ENCODE measurements at regions not wholly inside any gene's neighbourhood (a gene's known extent, or its start where the extent isn't known, plus 50 kb on each side); places are given as distances from the start of the nearest gene placed in this dataset.
"Not testable (repeated sequence)": the region's sequence is repeated elsewhere in the genome, so short reads cannot be mapped to it uniquely, and the experiment has no call there.

- no peak for DNase-seq (ENCODE audit: low read depth in 2 of 2)
Measured at GRCh38 chr1:4171480-4172450, 271.7 kb upstream of the C1orf174 start.

DNA sequence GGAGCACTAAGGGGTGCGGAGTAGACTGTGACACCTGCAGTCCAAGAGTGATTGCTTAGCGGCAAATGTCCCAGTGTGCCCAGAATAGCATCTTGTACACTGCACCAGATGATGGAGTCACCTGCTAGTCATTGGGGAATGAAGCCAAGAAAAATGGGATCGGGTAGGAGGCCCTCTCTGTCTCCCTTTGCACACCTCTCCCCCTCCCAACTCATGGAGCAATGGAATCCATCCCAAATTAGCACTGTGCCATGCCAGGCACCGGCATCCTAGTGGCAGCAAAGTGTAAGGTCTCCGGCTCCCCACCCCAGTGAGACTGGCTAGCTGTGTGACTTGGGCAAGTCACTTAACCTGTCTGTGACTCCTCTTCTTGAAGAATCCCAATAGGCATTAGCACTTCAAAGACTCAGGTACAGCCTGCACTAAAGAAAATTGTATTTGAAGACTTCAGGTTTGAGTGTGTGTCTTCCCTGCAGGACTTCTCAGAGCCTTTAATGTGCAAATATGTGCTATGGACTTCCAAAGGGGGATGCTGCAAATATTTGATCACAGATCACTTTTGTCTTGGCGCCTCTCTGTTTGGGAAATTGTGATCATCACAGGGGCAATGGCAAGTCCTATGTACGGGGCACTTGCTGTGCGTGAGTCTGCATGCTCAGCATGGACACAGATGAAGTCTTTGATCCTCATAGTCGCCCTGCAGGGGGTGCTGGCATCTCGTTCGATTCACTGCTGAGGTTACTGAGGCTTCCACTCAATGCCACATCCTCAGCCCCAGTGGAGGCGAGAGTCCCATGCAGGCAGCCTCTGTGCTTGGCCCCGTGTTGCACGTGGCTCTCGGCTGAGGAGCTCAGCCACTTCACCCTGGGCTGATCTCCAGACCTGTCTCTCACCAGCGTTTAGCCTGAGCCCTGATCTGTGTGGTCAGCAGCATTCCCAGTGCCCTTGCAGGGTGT, 272.9 kb upstream of the C1orf174 start:
- DNase-seq (ENCODE audit: low read depth in 2 of 2), result no peak

DNA sequence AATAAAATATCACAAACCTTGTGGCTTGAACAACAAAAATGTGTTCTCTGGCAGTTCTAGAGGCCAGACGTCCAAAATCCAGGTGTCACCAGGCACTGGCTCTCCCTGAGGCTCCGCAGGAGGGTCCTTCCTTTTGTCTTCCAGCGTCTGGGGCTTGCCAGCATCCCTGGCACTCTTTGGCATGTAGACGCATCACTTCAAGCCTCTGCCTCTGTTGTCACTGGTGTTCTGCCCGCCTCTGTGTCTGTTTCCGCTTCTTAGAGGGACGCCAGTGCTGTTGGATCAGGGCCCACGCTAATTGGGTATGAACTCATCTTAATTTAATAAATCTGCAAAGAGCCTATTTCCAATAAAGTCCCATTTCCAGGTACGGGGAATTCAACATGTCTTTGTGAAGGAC, 273.7 kb upstream of the C1orf174 start:
- no peak for DNase-seq (ENCODE audit: low read depth in 2 of 2)

GRCh38 chr1:4174291-4175200, 274.5 kb upstream of the C1orf174 start:
- no peak for DNase-seq (ENCODE audit: low read depth in 2 of 2)

GRCh38 chr1:4175566-4176405, 275.7 kb upstream of the C1orf174 start:
- no peak for DNase-seq (ENCODE audit: low read depth in 2 of 2)

- no peak for DNase-seq (ENCODE audit: low read depth in 2 of 2)
Measured at GRCh38 chr1:4176841-4177240, 276.8 kb upstream of the C1orf174 start.

GRCh38 chr1:4177425-4178150, 277.5 kb upstream of the C1orf174 start:
- no peak for DNase-seq (ENCODE audit: low read depth in 2 of 2)

DNA sequence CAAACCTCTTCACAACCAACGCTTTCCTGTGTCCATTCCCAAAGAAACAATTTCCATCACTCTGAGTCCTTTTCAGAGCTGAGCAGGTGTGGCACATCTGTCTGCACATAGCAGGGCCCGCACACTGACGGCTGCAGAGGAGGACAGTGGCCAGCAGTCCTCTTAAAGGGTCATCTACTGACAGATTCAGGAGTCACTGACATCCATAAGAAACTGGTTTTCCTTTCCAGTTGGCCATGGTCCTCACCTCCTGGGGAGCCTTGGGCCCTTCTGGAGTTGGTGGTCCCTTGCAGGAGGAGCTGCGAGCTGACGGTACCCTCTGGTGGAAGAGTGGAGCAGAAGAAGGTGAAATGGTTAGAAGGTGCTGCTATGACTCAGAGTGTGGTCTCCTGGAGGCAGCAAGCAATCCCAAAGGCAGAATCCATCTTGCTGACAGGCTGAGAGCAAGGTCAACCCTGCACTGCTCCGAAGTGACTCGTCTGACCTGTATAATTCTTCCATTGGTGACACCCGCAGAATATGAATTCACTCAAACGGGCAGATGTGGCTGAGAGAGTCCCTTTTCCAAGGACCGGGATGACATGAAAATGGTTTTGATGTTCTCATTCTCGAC, 278.5 kb upstream of the C1orf174 start:
- no peak for DNase-seq (ENCODE audit: low read depth in 2 of 2)

DNA sequence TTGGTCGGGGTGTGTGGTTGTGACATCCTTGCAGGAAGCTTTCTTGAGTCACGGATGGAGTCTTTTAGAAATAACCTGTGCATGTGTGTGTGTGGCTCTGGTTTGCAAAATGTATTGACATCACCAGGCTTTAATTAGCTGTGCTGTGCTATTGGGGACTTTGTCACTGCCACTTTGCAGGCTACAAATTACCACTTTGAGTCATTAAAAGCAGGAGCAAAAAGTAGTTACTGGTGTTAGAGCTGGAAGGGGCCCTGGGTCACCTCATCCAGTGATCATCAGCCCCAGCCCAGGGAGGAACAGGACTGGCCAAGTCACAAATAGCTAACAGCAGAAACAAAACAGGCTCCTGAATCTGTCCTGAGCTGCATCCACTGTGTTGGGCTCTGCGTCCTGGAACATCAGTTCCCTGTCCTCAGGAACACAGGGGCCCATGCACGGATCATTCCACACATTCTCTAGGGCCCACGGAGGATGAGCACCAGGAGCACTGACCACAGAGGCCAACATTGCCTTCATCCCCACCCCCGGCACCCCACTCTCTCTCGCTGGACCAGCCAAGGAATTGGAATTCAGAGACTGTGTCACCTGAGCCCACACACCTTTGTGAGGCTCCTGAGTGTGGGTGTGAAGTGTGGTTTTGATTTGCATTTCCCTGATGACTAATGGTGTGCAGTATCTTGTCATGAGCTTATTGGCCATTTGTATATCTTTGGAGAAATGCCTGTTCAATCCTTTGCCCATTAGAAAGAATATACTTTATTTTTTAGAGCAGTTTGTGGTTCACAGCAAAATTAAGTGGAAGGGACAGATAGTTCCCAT, 280.1 kb upstream of the C1orf174 start:
- no peak for DNase-seq (ENCODE audit: low read depth in 2 of 2)

GRCh38 chr1:4186486-4186885, 286.4 kb upstream of the C1orf174 start:
- not testable (repeated sequence) for DNase-seq (ENCODE audit: low read depth in 2 of 2)

GRCh38 chr1:4203501-4203900, 303.4 kb upstream of the C1orf174 start:
- no peak for DNase-seq (ENCODE audit: low read depth in 2 of 2)

DNA sequence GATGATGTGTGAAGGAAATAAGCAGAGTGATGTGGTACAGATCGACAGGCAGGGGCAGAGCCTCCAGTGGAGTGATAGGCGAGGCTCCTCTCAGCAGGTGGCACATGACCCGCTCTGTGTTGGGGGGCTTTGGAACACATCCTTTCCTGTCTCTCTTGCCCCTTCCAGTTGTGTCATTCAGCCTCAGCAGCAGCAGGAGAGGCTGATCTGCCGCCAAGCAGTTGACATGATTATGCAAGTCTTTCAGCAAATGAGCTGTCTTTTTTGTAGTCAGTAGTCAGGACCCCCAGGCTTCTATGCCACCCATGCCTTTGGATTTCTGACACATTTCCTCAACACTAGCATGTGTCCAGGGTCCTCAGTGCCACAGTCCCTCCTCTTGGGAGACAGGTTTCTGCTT, 307.1 kb upstream of the C1orf174 start:
- DNase-seq (ENCODE audit: low read depth in 2 of 2), result no peak

GRCh38 chr1:4207842-4208692, 308.0 kb upstream of the C1orf174 start:
- no peak for DNase-seq (ENCODE audit: low read depth in 2 of 2)

GRCh38 chr1:4210043-4210442, 310.0 kb upstream of the C1orf174 start:
- no peak for DNase-seq (ENCODE audit: low read depth in 2 of 2)

DNA sequence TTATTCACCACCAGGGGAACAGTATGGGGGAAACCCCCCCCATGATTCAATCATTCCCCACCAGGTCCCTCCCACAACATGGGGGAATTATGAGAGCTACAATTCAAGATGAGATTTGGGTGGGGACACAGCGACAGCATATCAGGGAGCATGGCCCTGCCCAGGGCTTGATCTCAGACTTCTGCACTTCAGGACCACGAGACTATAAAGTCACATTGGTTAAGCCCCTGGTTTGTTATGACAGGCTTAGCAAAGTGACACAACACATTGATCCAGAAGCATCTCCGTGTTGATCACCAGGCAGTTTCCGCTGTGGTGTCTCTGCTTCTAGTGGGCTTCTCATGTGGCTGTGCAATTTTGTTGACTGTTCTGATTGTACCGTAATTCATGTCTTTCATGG, 312.7 kb upstream of the C1orf174 start:
- no peak for DNase-seq (ENCODE audit: low read depth in 2 of 2)

DNA sequence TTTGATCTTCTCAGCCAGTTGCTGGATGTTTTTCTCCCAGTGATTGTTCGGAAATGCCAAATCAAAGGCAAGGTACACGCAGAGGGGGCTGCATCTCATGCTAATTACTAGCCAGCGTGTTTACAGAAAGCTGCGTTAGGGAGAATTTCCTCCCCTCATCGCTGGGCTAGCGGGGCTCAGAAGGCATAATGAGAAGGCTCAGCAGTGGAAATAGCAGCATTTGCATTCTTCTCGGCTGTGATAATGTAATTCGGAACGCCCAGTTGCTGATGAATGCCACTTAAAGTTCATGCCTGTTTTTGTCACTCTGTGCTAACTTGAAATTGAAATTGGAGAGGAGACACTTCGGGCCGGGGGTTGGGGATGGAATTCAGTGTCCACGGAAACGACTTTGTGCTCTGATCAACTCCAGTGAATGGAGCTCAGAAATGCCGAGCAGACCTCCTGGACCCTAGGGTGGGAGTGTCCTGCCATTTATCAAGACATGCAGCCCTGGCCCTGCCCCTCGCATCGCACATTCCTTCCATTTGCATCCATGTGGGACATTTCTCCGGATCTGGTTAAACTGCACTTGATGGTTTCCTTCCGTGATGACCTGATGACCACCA, 313.4 kb upstream of the C1orf174 start:
- DNase-seq (ENCODE audit: low read depth in 2 of 2), result no peak

DNA sequence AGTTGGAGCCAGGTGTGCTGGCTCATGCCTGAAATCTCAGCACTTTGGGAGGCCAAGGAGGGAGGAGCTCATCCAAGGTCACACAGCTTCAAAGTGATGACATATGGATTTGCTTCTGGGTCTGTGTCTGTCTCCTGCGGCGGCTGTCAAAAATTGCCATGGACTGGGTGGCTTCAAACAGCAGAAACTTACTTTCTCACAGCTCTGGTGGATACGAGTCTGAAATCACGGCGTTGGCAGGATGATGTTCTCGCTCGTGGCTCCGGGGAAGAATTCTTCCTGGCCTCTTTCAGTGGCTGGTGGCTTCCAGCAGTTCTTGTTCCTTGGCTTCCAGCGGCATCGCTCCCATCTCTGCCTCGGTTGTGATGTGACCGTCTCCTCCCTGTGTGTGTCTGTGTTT, 314.8 kb upstream of the C1orf174 start:
- DNase-seq (ENCODE audit: low read depth in 2 of 2), result no peak

Data from fibroblast of skin of left biceps (primary cell).